Embryonic facial prominence (tissue), 1 donor: ENCODE measurements at regions not wholly inside any gene's neighbourhood (a gene's known extent, or its start where the extent isn't known, plus 50 kb on each side); places are given as distances from the start of the nearest gene placed in this dataset.
A peak's percentile ranks its signal among the peaks of the same experiment; 100 is the strongest.

Source experiments
- DNase-seq: peaks from one replicate; pipeline ENCODE4 v3.0.0-alpha.2; 2016; ENCODE audit errors: extremely low spot score

DNA sequence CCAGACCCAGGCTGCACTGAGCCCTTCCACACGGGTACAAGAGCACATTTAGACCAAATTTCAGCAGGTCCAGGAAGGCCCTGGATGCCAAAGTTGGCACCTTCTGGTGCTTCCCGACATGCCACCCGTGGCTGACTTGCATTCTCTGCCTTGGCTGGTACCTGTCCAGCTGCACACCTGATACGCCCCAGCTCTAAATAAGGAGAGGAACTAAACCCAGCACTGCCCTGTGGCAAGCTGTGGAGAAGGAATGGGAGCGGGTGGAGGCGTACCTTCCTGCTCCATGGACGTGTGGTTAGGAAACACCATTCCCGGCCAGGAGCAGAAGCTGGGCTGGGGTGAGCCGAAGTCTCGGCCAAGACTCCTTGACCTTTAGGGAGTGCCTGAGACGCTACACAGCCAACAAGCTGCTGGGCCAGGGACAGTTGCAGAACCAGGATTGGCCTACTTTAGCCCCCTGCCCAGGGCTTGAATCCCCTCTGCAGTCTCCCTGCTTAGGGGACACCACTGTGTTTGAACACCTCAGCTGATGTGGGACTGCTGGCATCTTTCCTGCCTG is 86.5 kb upstream of the TAF1B start:
- DNase-seq: no peak

- DNase-seq: peak; percentile 45
Observed at GRCh38 chr2:9757501-9758264, 85.6 kb upstream of the TAF1B start.

GRCh38 chr2:9758741-9759140 is 84.5 kb upstream of the TAF1B start:
- no peak for DNase-seq

DNA sequence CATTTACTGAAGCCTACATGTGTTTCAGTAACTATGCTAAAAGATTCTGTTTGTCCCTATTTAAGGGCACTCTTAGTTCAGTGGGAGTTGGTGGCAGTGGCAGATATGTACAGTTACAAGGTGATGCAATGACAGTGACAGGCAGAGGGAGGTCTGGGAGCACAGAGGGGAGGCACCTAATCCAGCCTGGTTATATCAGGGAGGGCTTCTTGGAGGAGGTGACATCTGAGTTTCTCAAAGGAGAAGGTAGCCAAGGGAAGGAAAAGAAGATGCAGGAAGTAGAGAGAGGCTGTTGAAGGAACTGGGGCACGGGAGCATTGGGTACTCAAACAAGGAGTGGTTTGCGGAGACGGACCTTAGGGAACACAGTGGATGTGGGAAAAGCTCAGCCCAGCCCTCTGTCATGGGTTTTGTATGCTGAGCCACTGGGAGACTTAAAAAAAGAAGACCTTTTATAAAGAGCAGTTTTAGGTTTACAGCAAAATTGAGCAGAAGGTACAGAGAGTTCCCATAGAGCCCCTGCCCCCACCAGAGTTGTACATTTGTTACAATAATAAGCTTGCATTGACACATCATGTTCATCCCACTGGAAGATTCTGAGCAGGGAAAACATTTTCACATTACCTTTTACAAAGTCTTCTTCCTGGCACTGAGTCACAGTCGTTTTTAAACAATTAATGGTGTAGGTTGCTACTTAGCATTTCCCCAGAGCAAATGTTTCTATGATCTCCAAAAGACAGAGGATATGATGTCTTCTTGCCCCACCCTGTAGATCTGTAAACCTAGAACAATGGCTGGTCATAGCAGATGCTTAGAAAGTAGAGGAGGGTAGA is 83.0 kb upstream of the TAF1B start:
- DNase-seq: no peak

DNA sequence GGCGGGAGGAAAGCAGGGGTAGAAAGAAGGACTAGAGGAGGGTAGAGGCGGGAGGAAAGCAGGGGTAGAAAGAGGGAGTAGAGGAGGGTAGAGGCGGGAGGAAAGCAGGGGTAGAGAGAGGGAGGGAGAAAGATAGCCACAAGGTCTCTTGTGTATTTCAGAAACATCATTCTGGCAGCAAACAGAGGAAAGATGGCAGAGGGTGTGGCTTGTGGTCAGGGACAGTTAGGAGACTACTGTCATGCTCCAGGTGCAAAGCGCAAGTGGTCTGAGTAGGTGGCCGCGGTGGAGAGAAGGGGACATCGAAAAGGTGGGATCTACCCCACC is 82.4 kb upstream of the TAF1B start:
- DNase-seq: no peak

DNA sequence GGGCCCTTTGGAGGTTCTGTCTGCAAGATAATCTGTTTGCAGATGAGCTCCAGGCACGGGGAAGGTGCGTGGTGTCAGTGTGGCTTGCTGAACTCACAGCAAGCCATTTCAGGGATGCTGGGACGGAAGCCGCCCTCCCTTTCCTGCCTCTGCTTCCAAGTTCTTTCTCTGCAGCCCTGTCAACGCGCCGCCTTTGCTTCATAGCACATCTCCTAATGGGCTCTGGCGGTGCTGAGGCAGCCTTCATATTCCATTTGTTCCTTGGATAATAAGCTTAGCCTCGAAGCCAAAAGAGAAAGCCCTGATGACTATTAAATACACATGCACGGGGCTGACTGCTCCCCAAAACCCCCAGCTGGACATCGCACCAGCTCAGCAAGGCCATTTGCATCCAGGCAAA is 81.7 kb upstream of the TAF1B start:
- no peak for DNase-seq

GRCh38 chr2:9762164-9762563 is 81.1 kb upstream of the TAF1B start:
- no peak for DNase-seq

- no peak for DNase-seq
Observed at GRCh38 chr2:9762941-9763340, 80.3 kb upstream of the TAF1B start.

GRCh38 chr2:9763356-9764152 is 79.7 kb upstream of the TAF1B start:
- DNase-seq: no peak

DNA sequence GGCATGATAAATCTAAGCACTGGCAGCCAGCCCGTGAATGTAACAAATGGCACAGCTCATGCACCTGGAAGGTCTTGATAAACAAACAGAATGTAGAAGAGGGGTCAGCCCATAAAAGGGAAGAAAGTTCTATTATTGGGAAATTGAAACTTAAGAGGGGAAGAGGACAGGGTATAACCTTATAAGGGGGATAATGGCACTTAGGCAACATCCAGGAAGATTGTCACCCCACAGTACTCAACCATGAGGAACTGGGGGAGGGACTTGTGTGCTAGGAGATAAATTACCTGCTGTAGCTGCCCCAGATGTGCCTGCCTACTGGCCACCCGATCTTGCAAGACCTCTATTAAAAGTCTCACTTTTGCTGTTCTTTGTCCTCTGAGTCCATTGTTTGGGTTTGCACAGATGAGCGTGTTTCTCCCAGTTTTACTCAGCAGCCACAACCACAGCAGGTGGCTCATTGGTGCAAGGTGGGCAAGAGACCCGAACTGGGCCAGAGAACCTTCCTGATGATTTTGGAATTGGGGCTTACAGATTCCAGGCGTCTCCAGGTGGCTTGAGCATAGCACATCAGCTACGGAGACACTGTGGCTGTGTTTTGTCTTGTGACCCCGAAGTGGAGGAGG is 79.0 kb upstream of the TAF1B start:
- DNase-seq: no peak

DNA sequence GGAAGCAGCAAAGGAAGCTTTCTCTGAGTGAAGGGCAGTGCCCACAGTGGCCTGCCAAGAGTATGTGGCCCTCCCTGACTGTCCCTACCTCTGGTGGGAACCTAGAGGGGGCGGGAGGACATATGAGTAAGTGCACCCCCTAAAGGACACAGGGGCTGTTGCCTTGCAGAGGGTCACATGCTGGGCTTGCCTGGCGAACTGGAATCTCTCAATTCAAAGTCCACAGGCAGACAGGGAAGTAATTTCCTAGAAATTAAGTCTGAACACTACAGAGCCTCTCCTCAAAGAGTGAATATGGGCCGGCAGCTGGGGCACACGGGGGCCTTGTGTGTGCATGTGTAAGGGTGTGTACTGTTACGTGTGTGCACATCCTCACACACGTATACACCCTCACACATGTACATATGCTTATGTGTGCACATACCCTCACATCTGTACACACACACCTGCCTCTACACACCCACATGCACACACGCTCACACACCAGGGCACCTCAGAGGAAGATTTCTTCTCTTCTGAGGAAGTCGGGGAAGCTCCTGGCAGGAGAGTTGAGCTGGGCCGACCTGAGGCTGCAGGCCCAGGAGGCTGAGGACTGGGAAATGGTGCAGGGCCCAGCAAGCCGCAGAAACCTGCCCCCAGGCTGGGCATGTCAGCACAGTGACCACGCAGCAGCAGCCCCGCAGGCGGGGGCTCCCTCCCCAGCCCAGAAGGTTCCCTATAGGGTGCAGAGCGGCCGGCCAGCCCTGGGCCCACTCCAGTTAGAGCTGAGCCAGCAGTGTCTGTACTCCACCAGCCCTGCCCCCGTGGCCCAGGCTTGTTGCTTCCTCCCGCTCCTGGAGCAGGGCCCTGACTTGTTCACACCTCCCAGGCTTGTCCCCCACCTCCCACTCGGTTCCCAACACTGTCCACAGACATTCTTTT is 77.4 kb upstream of the TAF1B start:
- no peak for DNase-seq

- DNase-seq: no peak
Observed at GRCh38 chr2:9767656-9768281, 75.5 kb upstream of the TAF1B start.

- DNase-seq: no peak
Observed at GRCh38 chr2:9768388-9768787, 74.9 kb upstream of the TAF1B start.

DNA sequence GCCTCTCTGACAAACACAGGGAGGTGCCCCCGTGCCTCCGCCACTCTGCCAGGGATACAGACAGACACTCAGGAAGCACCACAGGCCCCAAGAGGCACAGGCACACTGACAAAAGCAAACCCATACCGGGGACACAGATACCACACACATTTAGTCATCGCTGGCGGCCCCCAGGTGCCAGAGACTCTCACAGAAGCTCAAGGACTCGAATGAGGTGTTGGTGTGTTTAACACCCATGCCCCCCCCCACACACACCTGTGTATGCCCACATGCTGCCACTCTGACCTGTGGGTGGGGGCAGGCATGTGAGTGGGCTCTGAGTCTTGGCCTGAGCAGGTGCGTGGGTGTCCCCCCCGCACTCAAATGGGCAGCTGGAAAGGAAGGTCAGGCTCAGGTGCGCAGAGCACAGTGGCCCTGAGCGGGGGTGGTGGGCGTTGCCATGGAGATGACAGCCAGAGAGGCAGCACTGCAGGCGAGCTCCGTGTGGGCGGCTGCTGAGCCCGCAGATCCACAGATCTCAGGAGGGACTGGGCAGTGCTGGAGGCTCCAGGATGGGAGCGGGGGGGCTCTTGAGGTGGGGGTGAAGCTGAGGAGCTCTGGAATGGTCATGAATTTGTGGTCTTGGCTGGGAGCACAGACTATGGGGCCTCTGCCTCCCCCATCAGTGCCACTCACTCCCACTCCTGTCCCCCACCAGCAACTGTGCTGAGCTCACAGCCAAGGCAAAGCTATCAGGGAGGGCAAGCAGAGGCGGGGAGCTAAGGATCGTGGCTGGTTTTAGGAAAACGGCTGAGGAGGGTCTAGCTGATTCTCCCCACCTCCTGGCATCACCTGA is 73.9 kb upstream of the TAF1B start:
- DNase-seq: no peak

- DNase-seq: no peak
Observed at GRCh38 chr2:9770006-9770307, 73.3 kb upstream of the TAF1B start.

DNA sequence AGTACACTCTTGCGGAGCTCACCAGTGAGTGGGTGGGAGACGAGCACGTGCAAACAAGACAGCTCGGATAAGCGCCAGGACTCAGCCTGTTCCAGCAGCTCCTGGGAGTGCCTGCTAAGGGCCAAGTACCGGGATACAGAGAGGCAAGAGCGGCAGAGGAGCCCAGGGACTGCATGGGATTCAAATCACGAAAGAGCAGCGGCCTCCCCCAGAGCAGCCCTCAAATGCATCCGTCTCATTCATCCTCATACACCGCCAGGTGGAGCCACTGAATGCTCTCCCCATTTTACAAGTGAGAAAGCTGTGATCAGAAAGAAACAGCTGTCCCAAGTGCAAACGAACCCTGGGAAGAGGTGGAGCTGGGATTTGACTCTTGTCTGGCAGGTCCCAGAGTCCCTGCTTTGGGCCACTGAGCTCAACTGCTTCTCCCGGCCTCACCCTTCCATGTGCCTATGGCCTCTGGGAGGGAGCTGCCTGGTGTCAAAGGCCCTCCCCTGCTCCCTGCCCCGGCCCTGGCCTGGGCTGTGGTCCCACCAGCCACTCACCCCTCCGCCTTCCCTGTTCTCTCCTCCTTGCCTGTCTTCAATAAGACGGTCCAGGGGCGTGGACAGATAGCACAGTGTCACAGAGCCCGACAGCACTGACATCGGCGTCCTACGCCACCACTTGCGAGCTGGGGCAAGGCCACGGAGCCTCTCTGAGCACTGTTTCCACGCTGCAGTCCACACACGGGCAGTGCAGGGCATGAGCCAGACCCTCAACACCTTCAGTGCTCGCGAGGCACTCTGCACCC is 72.8 kb upstream of the TAF1B start:
- peak; percentile 45 for DNase-seq

DNA sequence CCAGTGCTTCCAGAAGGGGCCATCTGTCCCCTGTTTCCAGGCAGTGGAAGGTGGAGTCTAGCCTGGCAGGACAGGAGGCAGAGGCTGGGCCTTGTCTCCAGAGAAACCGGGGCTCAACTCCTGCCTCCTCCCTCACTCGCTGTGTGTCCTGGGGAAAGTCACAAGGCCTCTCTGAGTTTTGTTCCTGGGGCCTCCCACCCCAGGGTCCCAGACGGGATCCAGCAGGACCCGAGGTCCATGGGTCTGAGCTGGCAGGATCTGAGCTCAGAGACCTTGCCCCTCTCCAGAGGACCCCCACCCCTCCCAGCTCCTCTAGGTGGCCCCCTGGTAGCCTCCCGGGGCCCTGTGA is 72.2 kb upstream of the TAF1B start:
- no peak for DNase-seq

- DNase-seq: no peak
Observed at GRCh38 chr2:9771481-9772017, 71.7 kb upstream of the TAF1B start.
